CD14-positive monocyte (primary cell): ENCODE measurements at regions not wholly inside any gene's neighbourhood (a gene's known extent, or its start where the extent isn't known, plus 50 kb on each side); places are given as distances from the start of the nearest gene placed in this dataset.

ENCODE experiments used
- DNase-seq, 3 donors: peaks; one replicate each; pipeline ENCODE4 v3.0.0-alpha.2; 2011 to 2022
- H2AFZ ChIP-seq: 2 replicates; pipeline ENCODE4 v1.6.0; 2012; ENCODE audit warnings: mild to moderate bottlenecking, low read depth, low read length, inconsistent platforms; ENCODE audit not compliant: insufficient read depth, poor library complexity, severe bottlenecking
- H3K27ac ChIP-seq, 2 donors: 1 replicate in 1 of 2; 2 replicates in 1 of 2; pipeline ENCODE4 v1.5.1; 2012 to 2013; ENCODE audit warnings: low read length in 2 of 2, control low read depth in 1 of 2, inconsistent platforms in 1 of 2, low read depth in 1 of 2, mild to moderate bottlenecking in 1 of 2
- H3K27me3 ChIP-seq, 2 donors: one replicate each; pipeline versions ENCODE4 v1.6.0 to v1.6.1; 2011 to 2013; ENCODE audit warnings: low read length in 2 of 2; ENCODE audit not compliant: control insufficient read depth in 2 of 2, insufficient read depth in 2 of 2
- H3K36me3 ChIP-seq, 2 donors: replicated peaks in 1 of 2; 1 replicate in 1 of 2; 2 replicates in 1 of 2; pipeline versions ENCODE4 v1.5.1 to v1.6.1; 2012 to 2013; ENCODE audit warnings: low read length in 2 of 2, control low read depth in 1 of 2, inconsistent platforms in 1 of 2, mild to moderate bottlenecking in 1 of 2; ENCODE audit not compliant: insufficient read depth in 2 of 2, control insufficient read depth in 1 of 2
- H3K4me1 ChIP-seq, 2 donors: 1 replicate in 1 of 2; 2 replicates in 1 of 2; pipeline versions ENCODE4 v1.5.1 to v1.6.1; 2012 to 2013; ENCODE audit warnings: low read length in 2 of 2, control low read depth in 1 of 2, inconsistent platforms in 1 of 2, mild to moderate bottlenecking in 1 of 2, moderate library complexity in 1 of 2; ENCODE audit not compliant: insufficient read depth in 2 of 2, control insufficient read depth in 1 of 2
- H3K4me2 ChIP-seq: replicated peaks from 2 replicates; pipeline ENCODE3; 2012; ENCODE audit warnings: low read length, moderate library complexity, mild to moderate bottlenecking; ENCODE audit not compliant: poor library complexity, severe bottlenecking; ENCODE audit errors: extremely low read depth
- H3K4me3 ChIP-seq, 3 experiments: fragments of 200-600 bp in 1 of 3; sonication (generic) in 1 of 3; replicated peaks in 1 of 3; 1 replicate in 2 of 3; 2 replicates in 1 of 3; pipeline ENCODE4 v1.5.1; 2011 to 2013; ENCODE audit warnings: low read length in 3 of 3, mild to moderate bottlenecking in 3 of 3, control low read depth in 2 of 3, low read depth in 2 of 3, inconsistent platforms in 1 of 3, moderate library complexity in 1 of 3
- H3K79me2 ChIP-seq: 2 replicates; pipeline ENCODE4 v1.6.0; 2012; ENCODE audit warnings: mild to moderate bottlenecking, control low read depth, inconsistent platforms, low read length, moderate library complexity; ENCODE audit not compliant: insufficient read depth
- H3K9ac ChIP-seq: 2 replicates; pipeline ENCODE4 v1.6.0; 2017; ENCODE audit warnings: low read length, mild to moderate bottlenecking; ENCODE audit not compliant: insufficient read depth, poor library complexity, severe bottlenecking
- H3K9me3 ChIP-seq, 2 donors: replicated peaks in 1 of 2; 1 replicate in 1 of 2; 2 replicates in 1 of 2; pipeline versions ENCODE4 v1.5.1 to v1.6.1; 2012 to 2013; ENCODE audit warnings: low read length in 2 of 2, control low read depth in 1 of 2; ENCODE audit not compliant: control insufficient read depth in 1 of 2, insufficient read depth in 1 of 2
- H4K20me1 ChIP-seq: 2 replicates; pipeline ENCODE4 v1.6.0; 2012; ENCODE audit warnings: mild to moderate bottlenecking, low read length, control low read depth, moderate library complexity; ENCODE audit not compliant: insufficient read depth
- H3K27ac Mint-ChIP-seq, 7 donors: one replicate each; pipeline ENCODE4 v1.8.0; 2020; ENCODE audit warnings: mild to moderate bottlenecking in 7 of 7, mixed read lengths in 7 of 7, moderate library complexity in 6 of 7, inconsistent platforms in 2 of 7
- H3K27me3 Mint-ChIP-seq, 3 donors: one replicate each; pipeline ENCODE4 v1.8.0; 2021 to 2022; ENCODE audit warnings: low read depth in 3 of 3, mild to moderate bottlenecking in 3 of 3, mixed read lengths in 3 of 3, moderate library complexity in 3 of 3, inconsistent platforms in 1 of 3
- H3K36me3 Mint-ChIP-seq, 2 donors: one replicate each; pipeline ENCODE4 v1.8.0; 2020; ENCODE audit warnings: mixed read lengths in 2 of 2, inconsistent platforms in 1 of 2, mild to moderate bottlenecking in 1 of 2
- H3K4me1 Mint-ChIP-seq: one replicate; pipeline ENCODE4 v1.8.0; 2020; ENCODE audit warnings: mild to moderate bottlenecking, mixed read lengths
- H3K4me3 Mint-ChIP-seq, 2 donors: one replicate each; pipeline ENCODE4 v1.8.0; 2020; ENCODE audit warnings: mild to moderate bottlenecking in 2 of 2, mixed read lengths in 2 of 2, moderate library complexity in 1 of 2
- H3K9me3 Mint-ChIP-seq, 7 donors: one replicate each; pipeline ENCODE4 v1.8.0; 2020 to 2022; ENCODE audit warnings: mixed read lengths in 7 of 7, mild to moderate bottlenecking in 6 of 7, moderate library complexity in 6 of 7, inconsistent platforms in 2 of 7
- WGBS: methylation state at CpG from one replicate; pipeline ENCODE4 v1.1.5; 2013; ENCODE audit warnings: missing lambda C conversion rate; ENCODE audit not compliant: insufficient coverage; 5-methylcytosine and 5-hydroxymethylcytosine counted together
- intact Hi-C, 2 donors: fragments of 100-400 bp; cut with micrococcal nuclease; formaldehyde crosslinking; loops; one replicate each; pipeline versions ENCODE4 v1.15.0 to v1.15.1; 2023
- TF ChIP-seq, protein P1 (sequence below): fragments of 200-600 bp; IDR thresholded peaks from one replicate; pipeline ENCODE4 v1.8.0; 2022; ENCODE audit warnings: antibody characterized with exemption, mild to moderate bottlenecking

GRCh38 chr16:9231039-9231438 lies 139.6 kb downstream of the HAPSTR1 start:
- Histone ChIP-seq H3K36me3 (no peaks in the 10 kb centered on the region), H3K9me3 (no peaks in the 10 kb centered on the region), H2AFZ (no peak overlapping the region), H3K4me2 (no peak overlapping the region), H3K27me3 (no peaks in the 10 kb centered on the region), H4K20me1 (no peaks in the 10 kb centered on the region), H3K79me2 (no peaks in the 10 kb centered on the region), H3K27ac (no peak overlapping the region), H3K4me1 (no peaks in the 10 kb centered on the region), H3K9ac (no peak overlapping the region), H3K4me3 (no peak overlapping the region)
- intact Hi-C loops = no loop called here
- H3K9me3 Mint-ChIP-seq = peaks cover 0 to 5% (median 0%) of the 10 kb centered on the region in 7 donors
- peaks cover 7 to 18% (median 15%) of the 10 kb centered on the region in 3 donors for H3K27me3 Mint-ChIP-seq
- no peak overlapping the region for H3K4me3 Mint-ChIP-seq
- TF ChIP-seq, protein P1, sequence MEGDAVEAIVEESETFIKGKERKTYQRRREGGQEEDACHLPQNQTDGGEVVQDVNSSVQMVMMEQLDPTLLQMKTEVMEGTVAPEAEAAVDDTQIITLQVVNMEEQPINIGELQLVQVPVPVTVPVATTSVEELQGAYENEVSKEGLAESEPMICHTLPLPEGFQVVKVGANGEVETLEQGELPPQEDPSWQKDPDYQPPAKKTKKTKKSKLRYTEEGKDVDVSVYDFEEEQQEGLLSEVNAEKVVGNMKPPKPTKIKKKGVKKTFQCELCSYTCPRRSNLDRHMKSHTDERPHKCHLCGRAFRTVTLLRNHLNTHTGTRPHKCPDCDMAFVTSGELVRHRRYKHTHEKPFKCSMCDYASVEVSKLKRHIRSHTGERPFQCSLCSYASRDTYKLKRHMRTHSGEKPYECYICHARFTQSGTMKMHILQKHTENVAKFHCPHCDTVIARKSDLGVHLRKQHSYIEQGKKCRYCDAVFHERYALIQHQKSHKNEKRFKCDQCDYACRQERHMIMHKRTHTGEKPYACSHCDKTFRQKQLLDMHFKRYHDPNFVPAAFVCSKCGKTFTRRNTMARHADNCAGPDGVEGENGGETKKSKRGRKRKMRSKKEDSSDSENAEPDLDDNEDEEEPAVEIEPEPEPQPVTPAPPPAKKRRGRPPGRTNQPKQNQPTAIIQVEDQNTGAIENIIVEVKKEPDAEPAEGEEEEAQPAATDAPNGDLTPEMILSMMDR = no peak
- 100% methylated on average over 1 of the region's 2 CpGs for WGBS
- no peak for DNase-seq
- H3K36me3 Mint-ChIP-seq = no peaks in the 10 kb centered on the region
- H3K4me1 Mint-ChIP-seq = no peaks in the 10 kb centered on the region
- no peak overlapping the region for H3K27ac Mint-ChIP-seq

DNA sequence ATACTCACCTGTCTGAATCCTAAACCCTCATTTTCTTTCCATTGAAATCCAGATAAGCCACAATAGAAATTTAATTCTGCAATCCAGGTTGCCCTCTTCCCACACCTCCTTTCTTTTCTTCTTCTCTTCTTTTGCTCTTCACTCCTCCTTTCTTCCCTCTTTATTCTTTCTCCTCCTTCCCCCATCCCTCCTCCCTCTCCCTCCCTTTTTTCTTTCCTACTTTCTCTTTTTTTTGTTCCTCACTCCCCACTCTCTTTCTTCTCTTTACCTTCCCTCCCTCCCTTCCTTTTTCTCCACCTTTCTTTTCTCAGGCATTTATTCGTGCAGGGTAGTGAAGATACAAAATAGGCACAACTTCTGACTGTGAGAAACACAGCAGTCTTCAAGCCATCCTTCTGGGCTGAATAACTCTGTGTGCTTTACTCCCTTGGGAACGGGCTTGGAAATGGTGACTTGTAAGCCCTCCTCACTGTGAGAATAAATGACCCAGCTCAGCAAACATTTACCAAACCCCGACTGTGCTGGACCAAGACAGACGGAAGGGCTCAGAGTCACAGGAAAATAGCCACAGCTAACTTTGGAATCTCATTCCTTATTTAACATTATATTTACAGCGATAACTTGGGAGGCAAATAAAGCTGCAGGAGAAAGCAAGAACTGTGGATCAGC lies 140.8 kb downstream of the HAPSTR1 start:
- peaks cover 5 to 18% (median 15%) of the 10 kb centered on the region in 3 donors for H3K27me3 Mint-ChIP-seq
- H3K27ac Mint-ChIP-seq = no peak overlapping the region
- Histone ChIP-seq H3K4me2 (no peak overlapping the region), H3K9me3 (peaks cover 0 to 8% of the 10 kb centered on the region in 2 donors), H3K27ac (no peak overlapping the region), H3K9ac (no peak overlapping the region), H3K36me3 (no peaks in the 10 kb centered on the region), H3K4me3 (no peak overlapping the region), H3K4me1 (no peaks in the 10 kb centered on the region), H2AFZ (no peak overlapping the region), H4K20me1 (no peaks in the 10 kb centered on the region), H3K27me3 (no peaks in the 10 kb centered on the region), H3K79me2 (no peaks in the 10 kb centered on the region)
- intact Hi-C loops = no loop called here
- TF ChIP-seq, protein P1 = no peak
- peaks cover 0 to 6% (median 2%) of the 10 kb centered on the region in 7 donors for H3K9me3 Mint-ChIP-seq
- H3K36me3 Mint-ChIP-seq = no peaks in the 10 kb centered on the region
- no peaks in the 10 kb centered on the region for H3K4me1 Mint-ChIP-seq
- DNase-seq = no peak
- 71% methylated on average over 2 of the region's 5 CpGs for whole genome bisulfite sequencing
- no peak overlapping the region for H3K4me3 Mint-ChIP-seq
